Embryonic facial prominence (tissue), 1 donor: ENCODE measurements at regions not wholly inside any gene's neighbourhood (a gene's known extent, or its start where the extent isn't known, plus 50 kb on each side); places are given as distances from the start of the nearest gene placed in this dataset.
"Not testable (repeated sequence)": the region's sequence is repeated elsewhere in the genome, so short reads cannot be mapped to it uniquely, and the experiment has no call there.

Experiments
- DNase-seq: peaks from one replicate; pipeline ENCODE4 v3.0.0-alpha.2; 2016; ENCODE audit errors: extremely low spot score

GRCh38 chr13:104584481-104584880, 1518.3 kb upstream of the SLC10A2 start:
- no peak for DNase-seq

- no peak for DNase-seq
These were observed 1514.7 kb upstream of the SLC10A2 start for GRCh38 chr13:104580931-104581330.

- DNase-seq, result no peak
These were observed 1511.0 kb upstream of the SLC10A2 start for GRCh38 chr13:104577071-104577815.

GRCh38 chr13:104571893-104572229, 1505.6 kb upstream of the SLC10A2 start:
- DNase-seq, result no peak

- peak; percentile 61 for DNase-seq
These were observed 1505.1 kb upstream of the SLC10A2 start for GRCh38 chr13:104571161-104571892.

GRCh38 chr13:104567114-104567513, 1500.9 kb upstream of the SLC10A2 start:
- DNase-seq, result no peak

- no peak for DNase-seq
These were observed 1499.7 kb upstream of the SLC10A2 start for GRCh38 chr13:104565888-104566287.

GRCh38 chr13:104553896-104554295, 1487.7 kb upstream of the SLC10A2 start:
- DNase-seq, result no peak

- DNase-seq, result no peak
These were observed 1487.0 kb upstream of the SLC10A2 start for GRCh38 chr13:104553186-104553585.

GRCh38 chr13:104534847-104535246, 1468.6 kb upstream of the SLC10A2 start:
- DNase-seq, result no peak

GRCh38 chr13:104532132-104532531, 1465.9 kb upstream of the SLC10A2 start:
- DNase-seq, result no peak

- DNase-seq, result no peak
These were observed 1464.5 kb upstream of the SLC10A2 start for GRCh38 chr13:104530741-104531140.

- DNase-seq, result no peak
These were observed 1460.3 kb upstream of the SLC10A2 start for GRCh38 chr13:104526561-104526960.

- no peak for DNase-seq
These were observed 1459.2 kb upstream of the SLC10A2 start for GRCh38 chr13:104525467-104525866.

GRCh38 chr13:104522235-104523072, 1456.2 kb upstream of the SLC10A2 start:
- no peak for DNase-seq

- DNase-seq, result no peak
These were observed 1444.2 kb upstream of the SLC10A2 start for GRCh38 chr13:104510422-104510821.

- DNase-seq, result not testable (repeated sequence)
These were observed 1427.3 kb upstream of the SLC10A2 start for GRCh38 chr13:104493502-104493901.

- no peak for DNase-seq
These were observed 1425.7 kb upstream of the SLC10A2 start for GRCh38 chr13:104491916-104492315.

- DNase-seq, result no peak
These were observed 1420.8 kb upstream of the SLC10A2 start for GRCh38 chr13:104487006-104487405.

GRCh38 chr13:104485571-104485970, 1419.4 kb upstream of the SLC10A2 start:
- DNase-seq, result no peak

- no peak for DNase-seq
These were observed 1417.4 kb upstream of the SLC10A2 start for GRCh38 chr13:104483631-104484030.

GRCh38 chr13:104477261-104477660, 1411.0 kb upstream of the SLC10A2 start:
- DNase-seq, result no peak
